HEK293 (cell line): ENCODE measurements at regions not wholly inside any gene's neighbourhood (a gene's known extent, or its start where the extent isn't known, plus 50 kb on each side); places are given as distances from the start of the nearest gene placed in this dataset.

ENCODE experiments used
- CTCF ChIA-PET: fragments of 350-600 bp; formaldehyde crosslinking; extraction: SDS; loops from one replicate; lab custom pipeline; 2021; ENCODE audit warnings: antibody characterized with exemption; lab: Yijun Ruan, JAX
- POLR2A ChIA-PET: fragments of 300-600 bp; formaldehyde crosslinking; extraction: SDS; loops from one replicate; lab custom pipeline; 2020; ENCODE audit warnings: antibody characterized with exemption, inconsistent platforms; lab: Yijun Ruan, JAX
- H3K27ac ChIP-seq: fragments of 200-500 bp; sonication (Bioruptor generic); 2 replicates; pipeline ENCODE4 v1.5.1; 2014; ENCODE audit warnings: low read depth, low read length, control low read depth, inconsistent platforms; ENCODE audit errors: extremely low read depth
- H3K36me3 ChIP-seq, 2 experiments: fragments of 200-500 bp in 1 of 2; sonication (Bioruptor generic) in 1 of 2; 1 replicate in 1 of 2; 2 replicates in 1 of 2; pipeline ENCODE4 v1.5.1; 2014 to 2017; ENCODE audit warnings: inconsistent platforms in 2 of 2, low read length in 2 of 2; ENCODE audit not compliant: control insufficient read depth in 2 of 2, insufficient read depth in 1 of 2
- H3K4me1 ChIP-seq: fragments of 200-500 bp; sonication (Bioruptor generic); 2 replicates; pipeline ENCODE4 v1.5.1; 2014; ENCODE audit warnings: mild to moderate bottlenecking, low read length, inconsistent platforms; ENCODE audit not compliant: control insufficient read depth, insufficient read depth
- H3K4me3 ChIP-seq: 2 replicates; pipeline ENCODE4 v1.5.1; 2011; ENCODE audit warnings: low read depth, mild to moderate bottlenecking, control low read depth, low read length, moderate library complexity
- H3K9me3 ChIP-seq: fragments of 200-500 bp; sonication (Bioruptor generic); 2 replicates; pipeline ENCODE4 v1.5.1; 2014; ENCODE audit warnings: low read depth, low read length, inconsistent platforms; ENCODE audit not compliant: control insufficient read depth, insufficient read depth
- GLIS2 ChIP-seq: fragments of 450-650 bp; formaldehyde crosslinking; IDR thresholded peaks from 2 replicates; pipeline ENCODE4 v1.5.1; 2016; ENCODE audit warnings: missing biosample characterization, missing genetic modification characterization
- KLF17 ChIP-seq: fragments of 450-650 bp; formaldehyde crosslinking; IDR thresholded peaks from 2 replicates; pipeline ENCODE4 v1.5.1; 2016; ENCODE audit warnings: missing biosample characterization, missing genetic modification characterization
- KLF8 ChIP-seq: fragments of 450-650 bp; formaldehyde crosslinking; IDR thresholded peaks from 2 replicates; pipeline ENCODE4 v1.5.1; 2016; ENCODE audit warnings: missing biosample characterization, missing genetic modification characterization
- PRDM2 ChIP-seq: fragments of 450-650 bp; formaldehyde crosslinking; IDR thresholded peaks from 2 replicates; pipeline ENCODE4 v1.5.1; 2016; ENCODE audit warnings: missing biosample characterization, missing genetic modification characterization, borderline replicate concordance
- REPIN1 ChIP-seq: fragments of 450-650 bp; formaldehyde crosslinking; IDR thresholded peaks from 2 replicates; pipeline ENCODE4 v1.5.1; 2017; ENCODE audit warnings: missing biosample characterization, missing genetic modification characterization, low read depth
- ZBTB20 ChIP-seq: fragments of 450-650 bp; formaldehyde crosslinking; IDR thresholded peaks from 2 replicates; pipeline ENCODE4 v1.5.1; 2016; ENCODE audit warnings: missing biosample characterization, missing genetic modification characterization
- ZBTB21 ChIP-seq: fragments of 450-650 bp; formaldehyde crosslinking; IDR thresholded peaks from 2 replicates; pipeline ENCODE4 v1.5.1; 2017; ENCODE audit warnings: missing biosample characterization, missing genetic modification characterization
- ZNF114 ChIP-seq: fragments of 450-650 bp; formaldehyde crosslinking; IDR thresholded peaks from 2 replicates; pipeline ENCODE4 v1.5.0; 2017; ENCODE audit warnings: missing biosample characterization, missing genetic modification characterization
- ZNF132 ChIP-seq: fragments of 450-650 bp; formaldehyde crosslinking; IDR thresholded peaks from 2 replicates; pipeline ENCODE4 v1.5.1; 2017; ENCODE audit warnings: missing biosample characterization, missing genetic modification characterization, borderline replicate concordance
- ZNF138 ChIP-seq: fragments of 450-650 bp; formaldehyde crosslinking; IDR thresholded peaks from 2 replicates; pipeline ENCODE4 v1.5.1; 2016; ENCODE audit warnings: missing biosample characterization, missing genetic modification characterization, borderline replicate concordance
- ZNF18 ChIP-seq: fragments of 450-650 bp; formaldehyde crosslinking; IDR thresholded peaks from 2 replicates; pipeline ENCODE4 v1.5.1; 2016; ENCODE audit warnings: missing biosample characterization, missing genetic modification characterization
- ZNF23 ChIP-seq: fragments of 450-650 bp; formaldehyde crosslinking; IDR thresholded peaks from 2 replicates; pipeline ENCODE4 v1.5.1; 2016; ENCODE audit warnings: missing biosample characterization, missing genetic modification characterization, borderline replicate concordance
- ZNF266 ChIP-seq: fragments of 450-650 bp; formaldehyde crosslinking; IDR thresholded peaks from 2 replicates; pipeline ENCODE4 v1.5.1; 2016; ENCODE audit warnings: missing biosample characterization, missing genetic modification characterization, low read depth
- ZNF302 ChIP-seq: fragments of 450-650 bp; formaldehyde crosslinking; IDR thresholded peaks from 2 replicates; pipeline ENCODE4 v1.5.1; 2016; ENCODE audit warnings: missing biosample characterization, missing genetic modification characterization, low read depth
- ZNF341 ChIP-seq: fragments of 450-650 bp; formaldehyde crosslinking; IDR thresholded peaks from 2 replicates; pipeline ENCODE4; 2016; ENCODE audit warnings: low read depth, missing biosample characterization, missing genetic modification characterization
- ZNF548 ChIP-seq: fragments of 450-650 bp; formaldehyde crosslinking; IDR thresholded peaks from 2 replicates; pipeline ENCODE4 v1.5.1; 2016; ENCODE audit warnings: missing biosample characterization, missing genetic modification characterization
- ZNF596 ChIP-seq: fragments of 450-650 bp; IDR thresholded peaks from 2 replicates; pipeline ENCODE4 v1.5.0; 2018; ENCODE audit warnings: missing biosample characterization, mild to moderate bottlenecking, missing genetic modification characterization, moderate library complexity
- ZNF623 ChIP-seq: fragments of 450-650 bp; formaldehyde crosslinking; IDR thresholded peaks from 2 replicates; pipeline ENCODE4 v1.5.1; 2016; ENCODE audit warnings: missing biosample characterization, missing genetic modification characterization
- ZNF830 ChIP-seq: fragments of 450-650 bp; IDR thresholded peaks from 2 replicates; pipeline ENCODE4 v1.5.0; 2018; ENCODE audit warnings: missing biosample characterization, missing genetic modification characterization, low read depth, mild to moderate bottlenecking, moderate library complexity

- TF ChIP-seq ZNF830 (tag by site-specific recombination), result no peak
- no peak for TF ChIP-seq ZNF23
- no peak for TF ChIP-seq ZNF266 (tag by site-specific recombination)
- no peak for TF ChIP-seq ZBTB20 (tag by site-specific recombination)
- no peak for TF ChIP-seq REPIN1 (tag by site-specific recombination)
- no peak for TF ChIP-seq ZNF114 (tag by site-specific recombination)
- TF ChIP-seq KLF8 (tag by site-specific recombination), result no peak
- TF ChIP-seq KLF17 (tag by site-specific recombination), result no peak
- no peak for TF ChIP-seq ZNF341 (tag by site-specific recombination)
- no peak for TF ChIP-seq ZBTB21 (tag by site-specific recombination)
- TF ChIP-seq ZNF18 (tag by site-specific recombination), result no peak
- ChIA-PET POLR2A (no interaction called here), CTCF (no interaction called here)
- H3K36me3 ChIP-seq, result no peaks in the 10 kb centered on the region
- H3K9me3 ChIP-seq, result no peaks in the 10 kb centered on the region
- no peaks in the 10 kb centered on the region for H3K4me1 ChIP-seq
- H3K4me3 ChIP-seq, result no peak overlapping the region
- no peak overlapping the region for H3K27ac ChIP-seq
Measured at GRCh38 chr18:41789001-41789400, 166.0 kb upstream of the PIK3C3 start.

- CTCF ChIA-PET, result no interaction called here
- Histone ChIP-seq H3K4me1 (no peaks in the 10 kb centered on the region), H3K4me3 (no peak overlapping the region), H3K27ac (no peak overlapping the region), H3K9me3 (no peaks in the 10 kb centered on the region), H3K36me3 (no peaks in the 10 kb centered on the region)
- POLR2A ChIA-PET, result no interaction called here
- TF ChIP-seq ZNF596 (tag by site-specific recombination) (no peak), ZNF302 (tag by site-specific recombination) (no peak), GLIS2 (tag by site-specific recombination) (no peak), ZNF623 (tag by site-specific recombination) (no peak), ZNF132 (tag by site-specific recombination) (no peak), ZNF138 (tag by site-specific recombination) (no peak), ZNF548 (tag by site-specific recombination) (no peak), PRDM2 (tag by site-specific recombination) (no peak)
Measured at GRCh38 chr18:41783879-41784278, 171.2 kb upstream of the PIK3C3 start.
